SK-N-SH (cell line): ENCODE measurements at regions not wholly inside any gene's neighbourhood (a gene's known extent, or its start where the extent isn't known, plus 50 kb on each side); places are given as distances from the start of the nearest gene placed in this dataset.
"Not testable (repeated sequence)": the region's sequence is repeated elsewhere in the genome, so short reads cannot be mapped to it uniquely, and the experiment has no call there.

Experiments
- CTCF ChIA-PET: fragments of 300-600, 350-600 bp; formaldehyde crosslinking; extraction: SDS; loops from one replicate; lab custom pipeline; 2021; lab: Yijun Ruan, JAX
- POLR2A ChIA-PET: fragments of 350-600 bp; sonication (Branson Sonifier 250); formaldehyde crosslinking; extraction: SDS; loops from one replicate; lab custom pipeline; 2020; ENCODE audit warnings: antibody characterized with exemption, inconsistent platforms; lab: Yijun Ruan, JAX
- DNase-seq: peaks from one replicate; pipeline ENCODE4 v3.0.0; 2012
- H2AFZ ChIP-seq: fragments of 200-600 bp; sonication (generic); 2 replicates; pipeline ENCODE4 v1.8.1; 2016; ENCODE audit warnings: antibody characterized with exemption, mild to moderate bottlenecking, low read depth
- H3F3A ChIP-seq: fragments of 200-600 bp; sonication (generic); replicated peaks from 2 replicates; pipeline ENCODE3; 2016; ENCODE audit warnings: antibody characterized with exemption, mild to moderate bottlenecking; ENCODE audit not compliant: insufficient read depth
- H3K27ac ChIP-seq, 2 experiments: fragments of 200-500 bp in 1 of 2; fragments of 200-600 bp in 1 of 2; sonication (Bioruptor generic) in 1 of 2; sonication (generic), shearing (Covaris generic) in 1 of 2; 2 replicates each; pipeline versions ENCODE4 v1.5.1 to v1.6.1; 2014 to 2016; ENCODE audit warnings: low read depth in 2 of 2, inconsistent platforms in 1 of 2, low read length in 1 of 2, mild to moderate bottlenecking in 1 of 2, mixed read lengths in 1 of 2
- H3K27me3 ChIP-seq: fragments of 200-600 bp; sonication (generic), shearing (Covaris generic); 2 replicates; pipeline ENCODE4 v1.6.1; 2016; ENCODE audit warnings: mixed run types; ENCODE audit not compliant: insufficient read depth
- H3K36me3 ChIP-seq, 2 experiments: fragments of 200-500 bp in 1 of 2; fragments of 200-600 bp in 1 of 2; sonication (Bioruptor generic) in 1 of 2; sonication (generic) in 1 of 2; replicated peaks in 1 of 2; 2 replicates each; pipeline versions ENCODE3 to v1.5.1; 2014 to 2016; ENCODE audit warnings: low read length in 1 of 2, mild to moderate bottlenecking in 1 of 2; ENCODE audit not compliant: insufficient read depth in 2 of 2, control insufficient read depth in 1 of 2
- H3K4me1 ChIP-seq, 2 experiments: fragments of 200-500 bp in 1 of 2; fragments of 200-600 bp in 1 of 2; sonication (Bioruptor generic) in 1 of 2; sonication (generic), shearing (Covaris generic) in 1 of 2; 2 replicates each; pipeline versions ENCODE4 v1.5.1 to v1.6.1; 2014 to 2016; ENCODE audit warnings: low read depth in 1 of 2, low read length in 1 of 2, mixed run types in 1 of 2; ENCODE audit not compliant: insufficient read depth in 2 of 2, control insufficient read depth in 1 of 2
- H3K4me2 ChIP-seq: fragments of 200-600 bp; sonication (generic), shearing (Covaris generic); 2 replicates; pipeline ENCODE4 v1.6.1; 2017; ENCODE audit warnings: mixed run types
- H3K4me3 ChIP-seq, 2 experiments: fragments of 200-500 bp in 1 of 2; fragments of 200-600 bp in 1 of 2; sonication (Bioruptor generic) in 1 of 2; sonication (generic), shearing (Covaris generic) in 1 of 2; 2 replicates each; pipeline versions ENCODE4 v1.5.1 to v1.8.1; 2014 to 2016; ENCODE audit warnings: low read depth in 2 of 2, inconsistent platforms in 1 of 2, low read length in 1 of 2, mild to moderate bottlenecking in 1 of 2, mixed read lengths in 1 of 2, moderate library complexity in 1 of 2
- H3K79me2 ChIP-seq: fragments of 200-600 bp; sonication (generic); 2 replicates; pipeline ENCODE4 v1.8.1; 2017; ENCODE audit warnings: mild to moderate bottlenecking; ENCODE audit not compliant: insufficient read depth
- H3K9ac ChIP-seq: fragments of 200-600 bp; sonication (generic); 2 replicates; pipeline ENCODE4 v1.6.1; 2017; ENCODE audit warnings: mixed run types
- H3K9me2 ChIP-seq: fragments of 200-600 bp; sonication (generic); 2 replicates; pipeline ENCODE4 v1.6.1; 2017; ENCODE audit warnings: mixed run types
- H3K9me3 ChIP-seq: fragments of 200-600 bp; sonication (generic); 2 replicates; pipeline ENCODE4 v1.6.1; 2017; ENCODE audit warnings: mixed run types, mild to moderate bottlenecking, moderate library complexity
- H4K20me1 ChIP-seq: fragments of 200-600 bp; sonication (generic); 2 replicates; pipeline ENCODE4 v1.6.1; 2017; ENCODE audit warnings: mild to moderate bottlenecking, mixed run types; ENCODE audit not compliant: insufficient read depth
- CTCF ChIP-seq: fragments of 200-600 bp; sonication (generic); IDR thresholded peaks from 2 replicates; pipeline ENCODE4 v1.6.1; 2017; ENCODE audit warnings: antibody characterized with exemption, mild to moderate bottlenecking, moderate library complexity
- FOSL2 ChIP-seq: IDR thresholded peaks from 2 replicates; pipeline ENCODE4 v1.4.0; 2012; ENCODE audit warnings: low read depth, mild to moderate bottlenecking, moderate library complexity, borderline replicate concordance
- FOXJ3 ChIP-seq: sonication (generic); formaldehyde crosslinking; IDR thresholded peaks from 2 replicates; pipeline ENCODE4 v1.5.1; 2020; ENCODE audit warnings: mild to moderate bottlenecking, missing genetic modification reagents
- MEF2A ChIP-seq: IDR thresholded peaks from 2 replicates; pipeline ENCODE4 v1.4.0; 2012; ENCODE audit warnings: low read depth, borderline replicate concordance
- PBX3 ChIP-seq: IDR thresholded peaks from 2 replicates; pipeline ENCODE4; 2012
- SMC3 ChIP-seq: IDR thresholded peaks from 2 replicates; pipeline ENCODE4 v1.6.1; 2012; ENCODE audit warnings: low read depth, low read length, improper control_type of control experiment
- TEAD4 ChIP-seq: IDR thresholded peaks from 2 replicates; pipeline ENCODE4 v1.4.0; 2012; ENCODE audit warnings: mild to moderate bottlenecking, borderline replicate concordance; ENCODE audit not compliant: insufficient read depth
- YY1 ChIP-seq: IDR thresholded peaks from 2 replicates; pipeline ENCODE4 v1.4.0; 2012; ENCODE audit warnings: low read depth, mild to moderate bottlenecking
- WGBS: methylation state at CpG from one replicate; pipeline ENCODE4 v1.1.6; 2017; ENCODE audit warnings: low lambda C conversion rate; 5-methylcytosine and 5-hydroxymethylcytosine counted together

- TF ChIP-seq SMC3: no peak
- no peak for TF ChIP-seq PBX3
- TF ChIP-seq CTCF: no peak
- TF ChIP-seq YY1: no peak
- no peak for TF ChIP-seq MEF2A
- TF ChIP-seq TEAD4: no peak
- TF ChIP-seq FOSL2: no peak
- no peak for TF ChIP-seq FOXJ3 (CRISPR knock-in tag)
- H3K4me3 ChIP-seq: no peak overlapping the region
- 9% methylated on average over 12 of the region's 12 CpGs for WGBS
- H3K27me3 ChIP-seq: no peaks in the 10 kb centered on the region; the same call in 1 of the 2 replicates
- DNase-seq: no peak
- H3K9me3 ChIP-seq: no peaks in the 10 kb centered on the region
- no peaks in the 10 kb centered on the region for H4K20me1 ChIP-seq
- ChIA-PET POLR2A (no interaction called here), CTCF (no interaction called here)
- no peaks in the 10 kb centered on the region for H3K36me3 ChIP-seq
- no peak overlapping the region for H2AFZ ChIP-seq
- H3K79me2 ChIP-seq: no peaks in the 10 kb centered on the region
- no peak overlapping the region for H3K4me2 ChIP-seq
- H3K9ac ChIP-seq: no peak overlapping the region
- no peaks in the 10 kb centered on the region for H3F3A ChIP-seq
- no peaks in the 10 kb centered on the region for H3K9me2 ChIP-seq
- no peak overlapping the region for H3K27ac ChIP-seq
- H3K4me1 ChIP-seq: no peaks in the 10 kb centered on the region
Observed at GRCh38 chr17:21756856-21757619, 64.7 kb downstream of the KCNJ18 start.

GRCh38 chr17:21759636-21760035 is 67.3 kb downstream of the KCNJ18 start:
- H3K79me2 ChIP-seq, H3K4me2 ChIP-seq, H3K27ac ChIP-seq, H3K4me1 ChIP-seq, H3K9ac ChIP-seq, H3K9me2 ChIP-seq, H3K9me3 ChIP-seq, CTCF ChIA-PET, H3K4me3 ChIP-seq, POLR2A ChIA-PET, H3K36me3 ChIP-seq, H2AFZ ChIP-seq, H4K20me1 ChIP-seq, DNase-seq, H3K27me3 ChIP-seq, H3F3A ChIP-seq: not testable (repeated sequence)
- WGBS: 0% methylated on average over 1 of the region's 1 CpG

GRCh38 chr17:21763738-21764340 is 71.5 kb downstream of the KCNJ18 start:
- H3K27ac ChIP-seq, H3F3A ChIP-seq, H3K79me2 ChIP-seq, POLR2A ChIA-PET, H3K4me3 ChIP-seq, H3K36me3 ChIP-seq, H3K27me3 ChIP-seq, H3K9me2 ChIP-seq, CTCF ChIA-PET, H4K20me1 ChIP-seq, H3K9me3 ChIP-seq, H3K4me1 ChIP-seq, H3K4me2 ChIP-seq, H2AFZ ChIP-seq, H3K9ac ChIP-seq, DNase-seq: not testable (repeated sequence)
- WGBS: 36% methylated on average over 22 of the region's 25 CpGs

GRCh38 chr17:21765651-21766290 is 73.4 kb downstream of the KCNJ18 start:
- POLR2A ChIA-PET, H3K9me3 ChIP-seq, H3K4me1 ChIP-seq, H3K27ac ChIP-seq, H3K4me3 ChIP-seq, CTCF ChIA-PET, H3F3A ChIP-seq, H3K36me3 ChIP-seq, H3K9ac ChIP-seq, H3K79me2 ChIP-seq, H2AFZ ChIP-seq, H3K4me2 ChIP-seq, DNase-seq, H3K9me2 ChIP-seq, H4K20me1 ChIP-seq: not testable (repeated sequence)
- peaks cover 13% of the 10 kb centered on the region for H3K27me3 ChIP-seq
- 32% methylated on average over 11 of the region's 11 CpGs for WGBS
